GM23338 (cell line): ENCODE measurements at regions not wholly inside any gene's neighbourhood (a gene's known extent, or its start where the extent isn't known, plus 50 kb on each side); places are given as distances from the start of the nearest gene placed in this dataset.

Experiments
- EZH2 ChIP-seq: fragments of 200-600 bp; sonication (generic); IDR thresholded peaks from one replicate; pipeline ENCODE4 v1.8.0; 2017; ENCODE audit warnings: antibody characterized with exemption, mild to moderate bottlenecking, low read depth; ENCODE audit not compliant: unreplicated experiment
- EZH2phosphoT487 ChIP-seq: fragments of 200-600 bp; sonication (generic); IDR thresholded peaks from one replicate; pipeline ENCODE4 v1.8.1; 2018; ENCODE audit warnings: antibody characterized with exemption; ENCODE audit not compliant: unreplicated experiment
- JUNB ChIP-seq: IDR thresholded peaks from one replicate; pipeline ENCODE4 v1.6.1; 2016; ENCODE audit warnings: antibody characterized with exemption; ENCODE audit not compliant: unreplicated experiment
- TF ChIP-seq, protein P1 (sequence below), 2 experiments: fragments of 200-600 bp in 1 of 2; sonication (generic) in 1 of 2; conservative IDR thresholded peaks; 2 replicates each; pipeline versions ENCODE4 v1.5.1 to v1.6.1; 2016 to 2017; ENCODE audit warnings: antibody characterized with exemption in 2 of 2, low read depth in 2 of 2, mild to moderate bottlenecking in 2 of 2, moderate library complexity in 1 of 2

DNA sequence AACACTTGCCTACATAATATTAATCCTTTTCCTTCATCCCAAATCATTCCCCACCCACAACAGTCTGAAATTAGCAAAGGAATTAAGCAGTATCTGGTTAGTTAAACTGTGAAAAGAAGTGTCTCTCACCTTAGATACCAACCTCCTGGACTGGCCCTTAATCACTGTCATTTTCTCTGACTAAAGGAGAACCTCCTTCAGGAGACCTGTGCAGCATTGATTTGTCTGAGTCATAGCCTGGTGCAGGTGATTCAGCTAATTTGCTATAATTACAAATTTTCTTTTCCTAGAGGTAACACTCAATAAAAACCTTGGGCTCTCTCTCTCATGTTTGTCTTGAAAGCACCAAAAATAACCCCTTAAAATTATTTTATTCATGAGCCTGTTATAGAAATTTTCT is 279.8 kb upstream of the SEMA6D start:
- TF ChIP-seq, protein P1, sequence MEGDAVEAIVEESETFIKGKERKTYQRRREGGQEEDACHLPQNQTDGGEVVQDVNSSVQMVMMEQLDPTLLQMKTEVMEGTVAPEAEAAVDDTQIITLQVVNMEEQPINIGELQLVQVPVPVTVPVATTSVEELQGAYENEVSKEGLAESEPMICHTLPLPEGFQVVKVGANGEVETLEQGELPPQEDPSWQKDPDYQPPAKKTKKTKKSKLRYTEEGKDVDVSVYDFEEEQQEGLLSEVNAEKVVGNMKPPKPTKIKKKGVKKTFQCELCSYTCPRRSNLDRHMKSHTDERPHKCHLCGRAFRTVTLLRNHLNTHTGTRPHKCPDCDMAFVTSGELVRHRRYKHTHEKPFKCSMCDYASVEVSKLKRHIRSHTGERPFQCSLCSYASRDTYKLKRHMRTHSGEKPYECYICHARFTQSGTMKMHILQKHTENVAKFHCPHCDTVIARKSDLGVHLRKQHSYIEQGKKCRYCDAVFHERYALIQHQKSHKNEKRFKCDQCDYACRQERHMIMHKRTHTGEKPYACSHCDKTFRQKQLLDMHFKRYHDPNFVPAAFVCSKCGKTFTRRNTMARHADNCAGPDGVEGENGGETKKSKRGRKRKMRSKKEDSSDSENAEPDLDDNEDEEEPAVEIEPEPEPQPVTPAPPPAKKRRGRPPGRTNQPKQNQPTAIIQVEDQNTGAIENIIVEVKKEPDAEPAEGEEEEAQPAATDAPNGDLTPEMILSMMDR (conservative IDR thresholded peaks at IDR 0.05; ENCODE audit: low read depth in 2 of 2): no peak
- TF ChIP-seq EZH2: no peak
- no peak for TF ChIP-seq JUNB
- no peak for TF ChIP-seq EZH2phosphoT487
